ENCODE measurements at regions not wholly inside any gene's neighbourhood (a gene's known extent, or its start where the extent isn't known, plus 50 kb on each side); places are given as distances from the start of the nearest gene placed in this dataset.

GRCh38 chr2:221845021-221845365 is 272.9 kb upstream of the EPHA4 start:
- TF ChIP-seq POLR2A (IDR thresholded peaks at IDR 0.05; ENCODE audit: low read length) (no peak), GATA1 (IDR thresholded peaks at IDR 0.05; ENCODE audit: low read depth, low read length) (no peak)

All from erythroblast (primary cell).